Endothelial cell of umbilical vein (primary cell): ENCODE measurements at regions not wholly inside any gene's neighbourhood (a gene's known extent, or its start where the extent isn't known, plus 50 kb on each side); places are given as distances from the start of the nearest gene placed in this dataset.

Source experiments
- BruUV-seq: library from RNA; stranded (reverse); fragments of 400-500 nt; replicated peaks from 2 replicates; lab custom pipeline; 2021; lab: Mats Ljungman, UMichigan
- CTCF ChIA-PET: fragments of 300-600, 350-600 bp; sonication (Branson Sonifier 250); formaldehyde crosslinking; loops from one replicate; lab custom pipeline; 2021; ENCODE audit warnings: antibody characterized with exemption, inconsistent platforms; lab: Charles Lee
- POLR2A ChIA-PET: fragments of 300-600, 350-600 bp; sonication (Branson Sonifier 250); formaldehyde crosslinking; loops from one replicate; lab custom pipeline; 2021; ENCODE audit warnings: antibody characterized with exemption, inconsistent platforms; lab: Charles Lee
- DNase-seq: peaks from one replicate; pipeline ENCODE4 v3.0.0-alpha.2; 2011; ENCODE audit warnings: low read depth, low spot score
- FAIRE-seq: peaks from 2 replicates; lab custom pipeline; 2011; peaks lifted over from hg19 to GRCh38; lab: Jason Lieb, UNC
- H2AFZ ChIP-seq: 2 replicates; pipeline ENCODE4 v1.6.0; 2012; ENCODE audit warnings: low read depth, low read length, control low read depth, inconsistent platforms
- H3K27ac ChIP-seq: 2 replicates; pipeline ENCODE4 v1.5.1; 2011; ENCODE audit warnings: low read depth, mild to moderate bottlenecking, control low read depth, low read length, moderate library complexity; ENCODE audit not compliant: insufficient read depth
- H3K27me3 ChIP-seq, 2 experiments: 2 replicates each; pipeline versions ENCODE4 v1.6.0 to v1.6.1; 2011; ENCODE audit warnings: low read length in 2 of 2, mixed read lengths in 1 of 2; ENCODE audit not compliant: control insufficient read depth in 2 of 2, insufficient read depth in 2 of 2
- H3K36me3 ChIP-seq, 2 experiments: 2 replicates in 1 of 2; 3 replicates in 1 of 2; pipeline ENCODE4 v1.5.1; 2011; ENCODE audit warnings: low read length in 2 of 2, mild to moderate bottlenecking in 1 of 2, moderate library complexity in 1 of 2; ENCODE audit not compliant: control insufficient read depth in 2 of 2, insufficient read depth in 2 of 2; ENCODE audit errors: extremely low read depth in 1 of 2
- H3K4me1 ChIP-seq: 3 replicates; pipeline ENCODE4 v1.5.1; 2011; ENCODE audit warnings: mild to moderate bottlenecking, low read length; ENCODE audit not compliant: control insufficient read depth, insufficient read depth; ENCODE audit errors: extremely low read depth
- H3K4me2 ChIP-seq: 2 replicates; pipeline ENCODE4 v1.6.1; 2011; ENCODE audit warnings: low read length, control low read depth, mixed read lengths; ENCODE audit not compliant: insufficient read depth
- H3K4me3 ChIP-seq, 3 experiments: fragments of 200-600 bp in 1 of 3; sonication (generic), shearing (Covaris generic) in 1 of 3; replicated peaks in 1 of 3; 2 replicates each; pipeline ENCODE4 v1.5.1; 2011 to 2016; ENCODE audit warnings: control low read depth in 3 of 3, low read length in 3 of 3, mild to moderate bottlenecking in 2 of 3, inconsistent platforms in 1 of 3, low read depth in 1 of 3, moderate library complexity in 1 of 3; ENCODE audit not compliant: insufficient read depth in 1 of 3
- H3K79me2 ChIP-seq: 2 replicates; pipeline ENCODE4 v1.6.0; 2012; ENCODE audit warnings: low read length, inconsistent platforms; ENCODE audit not compliant: control insufficient read depth, insufficient read depth
- H3K9ac ChIP-seq: replicated peaks from 2 replicates; pipeline ENCODE3; 2011; ENCODE audit warnings: low read length, control low read depth; ENCODE audit not compliant: insufficient read depth; ENCODE audit errors: extremely low read depth
- H3K9me1 ChIP-seq: replicated peaks from 3 replicates; pipeline ENCODE4 v1.6.0; 2011; ENCODE audit warnings: mild to moderate bottlenecking, low read length; ENCODE audit not compliant: control insufficient read depth, insufficient read depth; ENCODE audit errors: extremely low read depth
- H3K9me3 ChIP-seq: replicated peaks from 2 replicates; pipeline ENCODE4 v1.5.1; 2012; ENCODE audit warnings: low read length, inconsistent platforms; ENCODE audit not compliant: control insufficient read depth, insufficient read depth
- H4K20me1 ChIP-seq: replicated peaks from 2 replicates; pipeline ENCODE3; 2011; ENCODE audit warnings: mild to moderate bottlenecking, low read length; ENCODE audit not compliant: control insufficient read depth, insufficient read depth; ENCODE audit errors: extremely low read depth
- EZH2 ChIP-seq: IDR thresholded peaks from 2 replicates; pipeline ENCODE4 v1.6.1; 2012; ENCODE audit warnings: borderline replicate concordance, low read depth, mild to moderate bottlenecking, moderate library complexity, low read length, inconsistent platforms; ENCODE audit not compliant: severe bottlenecking
- FOS ChIP-seq: IDR thresholded peaks from 2 replicates; pipeline ENCODE4 v1.6.1; 2011; ENCODE audit warnings: mild to moderate bottlenecking, low read length, moderate library complexity, borderline replicate concordance; ENCODE audit not compliant: insufficient read depth
- GATA2 ChIP-seq: IDR thresholded peaks from 2 replicates; pipeline ENCODE4 v1.7.0; 2011; ENCODE audit warnings: low read depth, mild to moderate bottlenecking, moderate library complexity, mixed read lengths, low read length; ENCODE audit not compliant: insufficient read length, insufficient read depth
- JUN ChIP-seq: IDR thresholded peaks from 2 replicates; pipeline ENCODE4 v1.6.1; 2011; ENCODE audit warnings: borderline replicate concordance, low read depth; ENCODE audit not compliant: insufficient read length, insufficient read depth
- MYC ChIP-seq: IDR thresholded peaks from one replicate; pipeline ENCODE4 v1.6.1; 2011; ENCODE audit warnings: mild to moderate bottlenecking, low read depth, low read length
- POLR2A ChIP-seq: IDR thresholded peaks from 2 replicates; pipeline ENCODE4 v1.6.1; 2012; ENCODE audit warnings: low read depth, mild to moderate bottlenecking, control low read depth, low read length
- POLR2AphosphoS5 ChIP-seq: IDR thresholded peaks from 2 replicates; pipeline ENCODE4 v1.6.1; 2012; ENCODE audit warnings: low read depth, mild to moderate bottlenecking, control low read depth, low read length, moderate library complexity; ENCODE audit not compliant: insufficient read depth
- dilution Hi-C: fragments of 300-500 bp; cut with MboI; formaldehyde crosslinking; loops from one replicate; pipeline ENCODE4 v1.15.0; 2019; ENCODE audit warnings: low sequenced_read_pairs; ENCODE audit not compliant: extremely low pct_ligation_motif_present
- intact Hi-C: fragments of 100-400 bp; cut with micrococcal nuclease; formaldehyde crosslinking; loops from one replicate; pipeline ENCODE4 v1.10.0; 2022
- TF ChIP-seq, protein P1 (sequence below), 2 donors: IDR thresholded peaks; 1 replicate in 1 of 2; 2 replicates in 1 of 2; pipeline ENCODE4 v1.5.1; 2011; ENCODE audit warnings: low read length in 2 of 2, mild to moderate bottlenecking in 2 of 2, moderate library complexity in 2 of 2, control low read depth in 1 of 2, inconsistent platforms in 1 of 2, low read depth in 1 of 2; ENCODE audit not compliant: insufficient read depth in 1 of 2; ENCODE audit errors: extremely low read depth in 1 of 2
- TF ChIP-seq, protein P2 (sequence below): IDR thresholded peaks from 2 replicates; pipeline ENCODE4 v1.6.1; 2011; ENCODE audit not compliant: insufficient read depth, insufficient read length

DNA sequence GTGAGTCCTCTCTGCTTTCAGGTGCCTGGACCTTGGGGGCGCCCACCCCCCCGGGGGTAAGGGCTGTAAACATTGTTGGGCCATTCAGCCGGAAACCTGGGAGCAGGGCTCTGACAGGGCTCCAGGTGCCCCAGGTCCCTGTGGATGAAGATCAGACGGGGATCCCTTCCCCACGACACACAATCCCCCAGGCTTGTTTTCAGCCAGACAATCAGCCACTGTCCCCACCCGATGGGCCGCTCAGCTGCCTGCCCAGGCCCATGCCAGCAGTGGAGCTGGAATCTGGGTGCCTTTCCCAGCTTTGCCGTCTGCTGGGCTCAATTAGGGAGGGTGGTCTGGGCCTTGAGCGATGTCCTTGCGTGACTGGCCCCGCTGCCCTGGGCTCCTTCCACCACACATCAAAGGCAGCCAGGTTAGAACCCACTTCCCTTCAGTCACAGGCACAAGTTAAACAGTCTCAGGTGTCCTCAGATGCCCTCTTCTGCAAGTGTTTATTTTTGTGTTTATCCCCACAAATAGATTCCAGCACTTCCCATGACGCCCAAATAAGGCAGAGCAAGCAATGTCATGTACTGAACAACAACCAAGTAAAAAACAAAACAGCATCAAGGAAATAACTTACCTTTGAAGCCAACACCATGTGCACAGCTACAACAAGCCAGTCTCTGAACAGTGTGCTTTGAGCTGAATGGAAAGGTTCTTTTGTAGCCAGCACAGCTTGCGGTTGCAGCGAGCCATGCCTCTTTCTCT lies 77.0 kb upstream of the ALDH1A3 start:
- CTCF ChIA-PET: interaction anchor here (1.4 kb wide), 1 partner anchor 9 kb away, joined by 3 read pairs; no protein-coding TSS in a partner anchor
- DNase-seq: no peak

More for the DNA sequence above, 77.0 kb upstream of the ALDH1A3 start:
- POLR2A ChIA-PET: no interaction called here
- no TSS peak for BruUV-seq
- Histone ChIP-seq H3K9me3 (no peaks in the 10 kb centered on the region), H3K36me3 (no peaks in the 10 kb centered on the region), H3K9ac (no peak overlapping the region), H3K79me2 (no peaks in the 10 kb centered on the region), H4K20me1 (no peaks in the 10 kb centered on the region), H3K4me1 (no peaks in the 10 kb centered on the region), H3K4me3 (no peak overlapping the region), H3K27me3 (peaks cover 0 to 4% of the 10 kb centered on the region in 2 experiments), H2AFZ (no peak overlapping the region), H3K4me2 (no peak overlapping the region), H3K9me1 (no peaks in the 10 kb centered on the region), H3K27ac (no peak overlapping the region)
- intact Hi-C loops (no loop called here), dilution Hi-C loops (no loop called here)
- FAIRE-seq: no peak
- TF ChIP-seq POLR2AphosphoS5 (no peak), GATA2 (no peak), FOS (no peak), POLR2A (no peak), EZH2 (no peak), JUN (no peak), MYC (no peak)
- TF ChIP-seq, protein P1, sequence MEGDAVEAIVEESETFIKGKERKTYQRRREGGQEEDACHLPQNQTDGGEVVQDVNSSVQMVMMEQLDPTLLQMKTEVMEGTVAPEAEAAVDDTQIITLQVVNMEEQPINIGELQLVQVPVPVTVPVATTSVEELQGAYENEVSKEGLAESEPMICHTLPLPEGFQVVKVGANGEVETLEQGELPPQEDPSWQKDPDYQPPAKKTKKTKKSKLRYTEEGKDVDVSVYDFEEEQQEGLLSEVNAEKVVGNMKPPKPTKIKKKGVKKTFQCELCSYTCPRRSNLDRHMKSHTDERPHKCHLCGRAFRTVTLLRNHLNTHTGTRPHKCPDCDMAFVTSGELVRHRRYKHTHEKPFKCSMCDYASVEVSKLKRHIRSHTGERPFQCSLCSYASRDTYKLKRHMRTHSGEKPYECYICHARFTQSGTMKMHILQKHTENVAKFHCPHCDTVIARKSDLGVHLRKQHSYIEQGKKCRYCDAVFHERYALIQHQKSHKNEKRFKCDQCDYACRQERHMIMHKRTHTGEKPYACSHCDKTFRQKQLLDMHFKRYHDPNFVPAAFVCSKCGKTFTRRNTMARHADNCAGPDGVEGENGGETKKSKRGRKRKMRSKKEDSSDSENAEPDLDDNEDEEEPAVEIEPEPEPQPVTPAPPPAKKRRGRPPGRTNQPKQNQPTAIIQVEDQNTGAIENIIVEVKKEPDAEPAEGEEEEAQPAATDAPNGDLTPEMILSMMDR (IDR thresholded peaks at IDR 0.05; ENCODE audit: extremely low read depth in 1 of 2, insufficient read depth in 1 of 2, low read depth in 1 of 2, low read length in 2 of 2): no peak
- TF ChIP-seq, protein P2, sequence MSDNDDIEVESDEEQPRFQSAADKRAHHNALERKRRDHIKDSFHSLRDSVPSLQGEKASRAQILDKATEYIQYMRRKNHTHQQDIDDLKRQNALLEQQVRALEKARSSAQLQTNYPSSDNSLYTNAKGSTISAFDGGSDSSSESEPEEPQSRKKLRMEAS: no peak
